GM19238 (cell line): ENCODE measurements at regions not wholly inside any gene's neighbourhood (a gene's known extent, or its start where the extent isn't known, plus 50 kb on each side); places are given as distances from the start of the nearest gene placed in this dataset.

ENCODE experiments used
- DNase-seq: peaks from one replicate; pipeline ENCODE4 v3.0.0; 2011; ENCODE audit warnings: low spot score; ENCODE audit not compliant: insufficient read length

- DNase-seq = no peak
Observed at GRCh38 chr11:112511271-112511670, 250.6 kb upstream of the PLET1 start.

- no peak for DNase-seq
Observed at GRCh38 chr11:112511911-112512310, 251.3 kb upstream of the PLET1 start.

GRCh38 chr11:112513417-112513816 is 252.8 kb upstream of the PLET1 start:
- no peak for DNase-seq

- no peak for DNase-seq
Observed at GRCh38 chr11:112514011-112514740, 253.5 kb upstream of the PLET1 start.

- DNase-seq = no peak
Observed at GRCh38 chr11:112516261-112516660, 255.6 kb upstream of the PLET1 start.

GRCh38 chr11:112516755-112517154 is 256.1 kb upstream of the PLET1 start:
- DNase-seq = no peak

- DNase-seq = no peak
Observed at GRCh38 chr11:112518371-112518770, 257.7 kb upstream of the PLET1 start.

- no peak for DNase-seq
Observed at GRCh38 chr11:112519751-112520150, 259.1 kb upstream of the PLET1 start.

- DNase-seq = no peak
Observed at GRCh38 chr11:112520354-112520753, 259.7 kb upstream of the PLET1 start.

GRCh38 chr11:112522536-112522935 is 261.9 kb upstream of the PLET1 start:
- DNase-seq = no peak

- DNase-seq = no peak
Observed at GRCh38 chr11:112523031-112523430, 262.4 kb upstream of the PLET1 start.

- no peak for DNase-seq
Observed at GRCh38 chr11:112523477-112523876, 262.8 kb upstream of the PLET1 start.

GRCh38 chr11:112523951-112524350 is 263.3 kb upstream of the PLET1 start:
- DNase-seq = no peak

- no peak for DNase-seq
Observed at GRCh38 chr11:112524798-112525197, 264.1 kb upstream of the PLET1 start.

- no peak for DNase-seq
Observed at GRCh38 chr11:112525270-112525669, 264.6 kb upstream of the PLET1 start.

GRCh38 chr11:112525844-112526590 is 265.4 kb upstream of the PLET1 start:
- no peak for DNase-seq

- no peak for DNase-seq
Observed at GRCh38 chr11:112526699-112527416, 266.2 kb upstream of the PLET1 start.

- no peak for DNase-seq
Observed at GRCh38 chr11:112529071-112529470, 268.4 kb upstream of the PLET1 start.

GRCh38 chr11:112532506-112532905 is 271.8 kb upstream of the PLET1 start:
- DNase-seq = no peak

GRCh38 chr11:112533682-112534081 is 273.0 kb upstream of the PLET1 start:
- no peak for DNase-seq

- no peak for DNase-seq
Observed at GRCh38 chr11:112534208-112534607, 273.5 kb upstream of the PLET1 start.

- DNase-seq = no peak
Observed at GRCh38 chr11:112537026-112537425, 276.4 kb upstream of the PLET1 start.
